ENCODE measurements at regions not wholly inside any gene's neighbourhood (a gene's known extent, or its start where the extent isn't known, plus 50 kb on each side); places are given as distances from the start of the nearest gene placed in this dataset.

DNA sequence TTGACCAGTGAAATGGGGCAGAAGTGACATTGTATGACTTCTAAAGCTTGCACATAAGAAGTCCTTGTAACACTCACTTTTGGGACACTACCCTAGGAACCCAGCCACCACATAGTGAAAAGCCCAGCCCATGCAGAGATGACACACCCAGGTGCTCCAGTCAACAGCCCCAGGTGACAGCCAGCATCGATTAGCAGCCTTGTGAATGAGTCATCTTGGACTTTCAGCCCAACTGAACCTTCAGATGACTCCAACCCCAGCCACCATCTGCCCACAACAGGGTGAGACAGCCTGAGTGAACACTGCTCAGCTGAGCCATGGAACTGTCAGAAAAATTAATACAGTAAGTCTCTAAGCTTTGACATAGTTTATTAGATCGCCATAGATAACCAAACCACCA is 458.6 kb downstream of the ZSWIM6 start:
- DNase-seq (ENCODE audit: low read depth), result no peak

DNA sequence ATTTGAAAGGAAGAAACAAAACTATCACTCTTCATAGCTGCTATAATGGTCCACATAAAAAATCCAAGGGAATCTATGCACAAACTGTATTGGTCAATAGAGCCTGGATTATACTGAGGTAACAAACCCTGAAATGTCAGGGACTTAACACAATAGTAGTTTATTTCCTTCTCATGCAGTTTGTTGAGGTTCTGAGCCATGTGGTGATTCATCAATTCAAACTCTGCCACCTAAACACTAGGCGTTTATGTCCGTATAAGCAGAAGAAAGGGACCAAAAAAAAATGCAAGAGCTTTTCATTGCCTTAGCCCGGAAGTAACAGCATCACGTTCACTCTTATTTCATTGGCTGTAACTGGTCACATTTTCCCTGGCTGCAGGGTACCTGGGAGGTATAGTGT is 464.7 kb downstream of the ZSWIM6 start:
- no peak for DNase-seq (ENCODE audit: low read depth)

- no peak for DNase-seq (ENCODE audit: low read depth)
These were observed 468.4 kb downstream of the ZSWIM6 start for GRCh38 chr5:61800450-61800849.

DNA sequence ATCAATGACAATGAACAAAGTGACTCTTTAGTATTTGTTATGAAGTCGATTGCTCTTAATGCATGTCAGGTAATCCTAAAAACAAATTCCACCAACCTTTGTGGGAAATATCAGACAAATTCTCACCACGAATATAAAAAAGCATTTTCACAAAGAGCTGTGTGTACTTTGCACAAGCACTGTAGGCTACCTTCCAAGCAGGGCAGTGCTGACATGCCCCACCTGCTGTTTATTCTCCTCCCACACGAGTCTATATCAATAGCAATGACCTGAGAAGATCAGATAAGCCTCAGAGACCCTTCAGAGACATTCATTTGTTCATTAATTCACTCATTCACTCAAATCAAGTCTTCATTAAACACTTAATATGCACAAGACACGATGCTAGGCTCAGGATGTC is 469.1 kb downstream of the ZSWIM6 start:
- DNase-seq (ENCODE audit: low read depth), result no peak

- no peak for DNase-seq (ENCODE audit: low read depth)
These were observed 470.4 kb downstream of the ZSWIM6 start for GRCh38 chr5:61802456-61802855.

DNA sequence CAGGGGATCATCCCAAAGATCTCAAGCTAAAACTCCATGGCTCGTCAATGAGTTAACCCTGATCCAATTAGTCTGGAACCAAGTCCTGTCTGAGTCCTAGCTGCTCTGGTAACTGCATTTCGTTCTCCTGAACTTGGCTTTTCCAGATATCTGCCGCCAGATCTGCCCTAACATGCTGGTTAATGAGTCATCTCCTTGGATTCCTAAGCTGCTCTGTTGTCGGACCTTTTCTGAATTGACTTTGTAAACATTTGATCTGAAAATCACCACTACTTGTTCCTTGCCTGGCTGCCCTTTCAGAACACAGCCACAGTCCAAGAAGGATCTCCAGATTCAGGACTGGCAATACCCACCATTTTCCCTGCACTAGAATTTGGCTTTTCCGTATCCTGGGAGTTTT is 473.0 kb downstream of the ZSWIM6 start:
- DNase-seq (ENCODE audit: low read depth), result peak; percentile 79

DNA sequence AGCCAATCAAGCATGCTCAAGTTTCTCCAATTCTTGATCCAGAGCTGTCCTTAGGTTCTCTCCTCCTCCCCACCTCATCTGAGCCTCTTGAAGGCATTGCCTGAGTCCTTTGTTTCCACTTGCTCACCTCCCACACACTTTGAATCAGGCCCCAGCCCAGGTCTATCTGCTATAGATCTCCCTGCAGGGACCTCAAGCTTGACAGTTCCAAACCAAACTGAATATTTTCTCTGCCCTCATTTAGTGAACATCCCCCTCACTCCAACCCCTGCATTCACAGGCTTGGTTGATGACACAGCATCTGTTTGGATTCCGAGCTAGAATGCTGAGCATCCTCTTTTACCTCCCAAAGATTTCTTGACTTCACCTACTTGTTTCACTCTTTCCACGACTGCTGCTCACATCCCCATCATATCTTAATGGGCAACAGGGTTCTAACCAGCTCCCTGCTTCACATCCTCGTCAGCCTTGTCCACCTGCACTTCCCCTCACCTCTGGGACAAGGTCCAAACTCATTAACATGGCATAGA is 474.5 kb downstream of the ZSWIM6 start:
- DNase-seq (ENCODE audit: low read depth), result no peak

- DNase-seq (ENCODE audit: low read depth), result no peak
These were observed 476.0 kb downstream of the ZSWIM6 start for GRCh38 chr5:61808091-61808490.

- DNase-seq (ENCODE audit: low read depth), result no peak
These were observed 476.9 kb downstream of the ZSWIM6 start for GRCh38 chr5:61808909-61809308.

GRCh38 chr5:61809651-61810050 is 477.6 kb downstream of the ZSWIM6 start:
- DNase-seq (ENCODE audit: low read depth), result no peak

- no peak for DNase-seq (ENCODE audit: low read depth)
These were observed 479.0 kb downstream of the ZSWIM6 start for GRCh38 chr5:61811052-61811451.

DNA sequence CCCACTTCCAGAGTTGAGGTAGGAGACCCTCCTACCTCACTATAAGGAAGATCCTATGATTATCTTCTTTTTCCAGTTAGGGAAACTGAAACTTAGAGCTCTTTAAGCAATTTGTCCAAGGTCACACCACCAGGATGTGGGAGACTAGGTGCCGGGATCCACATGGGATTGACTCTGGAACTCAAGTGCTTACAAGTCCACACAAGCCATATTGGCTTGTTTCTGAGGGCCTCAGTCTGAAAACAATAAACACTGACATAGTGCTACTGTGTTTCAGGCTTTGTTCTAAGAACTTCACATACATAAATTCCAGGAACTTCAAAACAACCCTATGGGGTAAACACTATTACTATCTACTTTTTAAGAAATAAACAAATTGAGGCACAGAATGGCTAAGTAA is 481.3 kb downstream of the ZSWIM6 start:
- DNase-seq (ENCODE audit: low read depth), result no peak

DNA sequence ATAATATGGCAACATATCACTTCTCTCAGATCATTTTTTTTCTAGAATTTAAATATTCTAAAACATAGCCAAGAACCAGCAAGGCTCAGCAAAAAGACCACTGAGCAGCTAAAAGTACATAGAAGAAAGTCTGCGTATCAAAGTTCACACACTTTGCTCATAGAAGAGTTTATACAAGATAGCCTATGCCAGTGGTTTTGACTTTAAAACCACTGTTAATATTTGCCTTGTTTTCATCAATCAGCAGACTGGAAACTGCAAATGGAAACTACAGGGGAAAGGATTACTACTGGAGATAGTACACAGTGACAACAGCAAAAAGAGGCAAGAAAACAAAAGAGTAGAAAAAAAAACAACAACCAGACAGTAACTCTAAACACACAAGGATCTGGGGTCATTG is 483.3 kb downstream of the ZSWIM6 start:
- no peak for DNase-seq (ENCODE audit: low read depth)

GRCh38 chr5:61816146-61816545 is 484.1 kb downstream of the ZSWIM6 start:
- DNase-seq (ENCODE audit: low read depth), result no peak

GRCh38 chr5:61816585-61817450 is 484.8 kb downstream of the ZSWIM6 start:
- DNase-seq (ENCODE audit: low read depth), result no peak

GRCh38 chr5:61817472-61818326 is 485.6 kb downstream of the ZSWIM6 start:
- no peak for DNase-seq (ENCODE audit: low read depth)

DNA sequence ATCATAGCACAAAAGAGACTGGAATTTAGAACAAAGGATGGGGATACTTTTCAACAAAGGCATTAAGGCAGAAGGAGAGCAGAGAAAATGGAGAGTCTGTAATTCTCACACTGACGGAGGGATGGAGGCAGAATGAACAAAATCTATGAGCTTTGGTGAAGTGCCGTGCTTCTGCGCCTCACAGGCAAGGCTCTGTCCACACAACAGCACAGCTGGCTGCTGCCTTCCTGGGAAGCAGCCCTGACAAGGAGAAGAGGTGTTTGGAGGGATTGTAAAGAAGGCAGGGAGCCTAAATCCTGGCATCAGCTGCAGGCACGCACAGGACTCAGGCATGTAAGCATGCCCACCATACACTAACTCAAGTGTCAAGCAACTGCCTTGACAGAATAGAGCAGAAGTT is 485.2 kb upstream of the KIF2A start:
- DNase-seq (ENCODE audit: low read depth), result no peak

- no peak for DNase-seq (ENCODE audit: low read depth)
These were observed 484.4 kb upstream of the KIF2A start for GRCh38 chr5:61821561-61821960.

GRCh38 chr5:61822584-61822983 is 483.4 kb upstream of the KIF2A start:
- DNase-seq (ENCODE audit: low read depth), result no peak

GRCh38 chr5:61823065-61823464 is 482.9 kb upstream of the KIF2A start:
- DNase-seq (ENCODE audit: low read depth), result no peak

DNA sequence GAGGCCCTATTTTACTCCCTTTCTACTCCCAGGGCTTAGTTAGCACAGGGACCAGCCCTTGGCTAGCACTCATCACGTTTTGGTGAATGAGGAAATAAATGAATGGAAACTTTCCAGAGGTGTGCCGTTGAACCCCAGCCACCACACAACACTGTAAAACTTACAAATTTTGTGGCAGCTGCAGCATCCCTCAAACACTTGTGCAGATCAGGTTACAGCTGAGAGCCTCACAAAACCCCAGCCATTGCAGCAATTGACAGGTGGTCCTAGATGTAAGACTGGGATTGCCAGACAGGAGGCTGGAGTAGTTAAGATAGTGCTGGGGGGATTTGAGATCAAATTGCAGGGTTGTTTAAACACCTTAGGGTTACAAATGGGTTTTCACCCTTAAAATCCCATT is 482.2 kb upstream of the KIF2A start:
- no peak for DNase-seq (ENCODE audit: low read depth)

DNA sequence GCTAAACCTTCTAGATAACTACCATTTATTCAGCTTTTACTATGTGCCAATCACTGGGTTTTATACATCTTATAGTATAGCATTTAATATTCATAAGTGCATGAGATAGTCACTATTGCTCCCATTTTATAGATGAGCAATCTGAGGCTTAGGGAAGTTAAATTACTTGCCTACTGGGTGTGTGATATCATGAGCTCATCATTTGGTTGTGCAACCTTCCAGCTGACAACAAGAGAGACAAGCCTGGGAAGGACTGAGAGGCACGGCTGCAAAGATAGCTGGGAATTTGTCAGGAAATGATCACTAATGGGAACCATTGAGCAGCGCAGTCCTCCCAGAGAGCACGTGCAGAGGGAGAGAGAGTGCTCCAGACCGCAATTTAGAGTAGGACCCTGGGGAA is 481.6 kb upstream of the KIF2A start:
- DNase-seq (ENCODE audit: low read depth), result no peak

GRCh38 chr5:61827445-61827975 is 478.5 kb upstream of the KIF2A start:
- DNase-seq (ENCODE audit: low read depth), result no peak

Measured in non-pigmented ciliary epithelial cell (primary cell).